IMR-90 (cell line): ENCODE measurements at regions not wholly inside any gene's neighbourhood (a gene's known extent, or its start where the extent isn't known, plus 50 kb on each side); places are given as distances from the start of the nearest gene placed in this dataset.

Source experiments
- ATAC-seq: fragments of 200-7000 bp; cut with Tn5 transposase; 2 replicates; pipeline ENCODE4 v1.9.1; 2020; ENCODE audit warnings: low read depth, mild to moderate bottlenecking, moderate library complexity
- BruUV-seq: library from RNA; stranded (reverse); fragments of 400-500 nt; replicated peaks from 2 replicates; lab custom pipeline; 2021; lab: Mats Ljungman, UMichigan
- CTCF ChIA-PET: fragments of 300-600 bp; formaldehyde crosslinking; extraction: SDS; loops from one replicate; lab custom pipeline; 2021; ENCODE audit warnings: antibody characterized with exemption; lab: Yijun Ruan, JAX
- POLR2A ChIA-PET: fragments of 300-600 bp; sonication (Branson Sonifier 250); formaldehyde crosslinking; loops from one replicate; lab custom pipeline; 2022; ENCODE audit warnings: antibody characterized with exemption; ENCODE audit not compliant: unreplicated experiment; lab: Charles Lee
- DNase-seq: peaks from one replicate; pipeline ENCODE4 v3.0.0; 2013
- H2AFZ ChIP-seq: replicated peaks from 2 replicates; pipeline ENCODE3; 2013; ENCODE audit warnings: low read length, mild to moderate bottlenecking; ENCODE audit not compliant: poor library complexity
- H2AK5ac ChIP-seq: 2 replicates; pipeline ENCODE4 v1.6.1; 2013; ENCODE audit warnings: low read depth, low read length, inconsistent platforms
- H2AK9ac ChIP-seq: replicated peaks from 2 replicates; pipeline ENCODE3; 2013; ENCODE audit warnings: mild to moderate bottlenecking, low read depth, low read length, moderate library complexity; ENCODE audit not compliant: poor library complexity
- H2BK120ac ChIP-seq: 2 replicates; pipeline ENCODE4 v1.6.1; 2013; ENCODE audit warnings: low read depth, low read length, inconsistent platforms
- H2BK15ac ChIP-seq: 3 replicates; pipeline ENCODE4 v1.6.1; 2013; ENCODE audit warnings: low read depth, low read length, inconsistent platforms
- H2BK20ac ChIP-seq: 2 replicates; pipeline ENCODE4 v1.6.1; 2013; ENCODE audit warnings: low read depth, mild to moderate bottlenecking, inconsistent platforms, low read length, moderate library complexity
- H2BK5ac ChIP-seq: 2 replicates; pipeline ENCODE4 v1.6.1; 2013; ENCODE audit warnings: mild to moderate bottlenecking, low read depth, low read length, inconsistent platforms; ENCODE audit not compliant: poor library complexity, severe bottlenecking
- H3K14ac ChIP-seq: replicated peaks from 2 replicates; pipeline ENCODE4 v1.6.1; 2013; ENCODE audit warnings: low read depth, low read length, inconsistent platforms
- H3K18ac ChIP-seq: 2 replicates; pipeline ENCODE4 v1.6.1; 2013; ENCODE audit warnings: low read depth, low read length, control low read depth
- H3K23ac ChIP-seq: 2 replicates; pipeline ENCODE4 v1.6.1; 2013; ENCODE audit warnings: low read depth, low read length, inconsistent platforms
- H3K27ac ChIP-seq: 2 replicates; pipeline ENCODE4 v1.5.1; 2013; ENCODE audit warnings: mild to moderate bottlenecking, control low read depth, low read length; ENCODE audit not compliant: insufficient read depth
- H3K27me3 ChIP-seq: 2 replicates; pipeline ENCODE4 v1.6.1; 2013; ENCODE audit warnings: low read length; ENCODE audit not compliant: control insufficient read depth, insufficient read depth
- H3K36me3 ChIP-seq: 2 replicates; pipeline ENCODE4 v1.6.1; 2013; ENCODE audit warnings: low read length, mixed read lengths; ENCODE audit not compliant: control insufficient read depth, insufficient read depth
- H3K4ac ChIP-seq: 2 replicates; pipeline ENCODE4 v1.6.1; 2013; ENCODE audit warnings: low read depth, low read length, inconsistent platforms
- H3K4me1 ChIP-seq: 2 replicates; pipeline ENCODE4 v1.6.1; 2013; ENCODE audit warnings: low read length, mixed read lengths; ENCODE audit not compliant: control insufficient read depth, insufficient read depth
- H3K4me2 ChIP-seq: 2 replicates; pipeline ENCODE4 v1.6.1; 2013; ENCODE audit warnings: low read depth, mild to moderate bottlenecking, control low read depth, low read length, moderate library complexity
- H3K4me3 ChIP-seq: 2 replicates; pipeline ENCODE4 v1.5.1; 2013; ENCODE audit warnings: low read depth, mild to moderate bottlenecking, control low read depth, low read length, moderate library complexity; ENCODE audit not compliant: insufficient read depth
- H3K56ac ChIP-seq: 2 replicates; pipeline ENCODE4 v1.6.1; 2013; ENCODE audit warnings: low read length, inconsistent platforms; ENCODE audit not compliant: insufficient read depth; ENCODE audit errors: extremely low read depth
- H3K79me1 ChIP-seq, 2 experiments: 2 replicates each; pipeline ENCODE4 v1.6.1; 2013; ENCODE audit warnings: low read length in 2 of 2, inconsistent platforms in 1 of 2, low read depth in 1 of 2
- H3K9ac ChIP-seq: 2 replicates; pipeline ENCODE4 v1.6.1; 2013; ENCODE audit warnings: low read depth, low read length, control low read depth
- H3K9me1 ChIP-seq: 2 replicates; pipeline ENCODE4 v1.6.1; 2013; ENCODE audit warnings: low read length, inconsistent platforms; ENCODE audit not compliant: insufficient read depth
- H3K9me3 ChIP-seq: 2 replicates; pipeline ENCODE4 v1.6.1; 2013; ENCODE audit warnings: low read length; ENCODE audit not compliant: control insufficient read depth, insufficient read depth
- H4K20me1 ChIP-seq: 2 replicates; pipeline ENCODE4 v1.6.1; 2013; ENCODE audit warnings: low read length, inconsistent platforms; ENCODE audit not compliant: insufficient read depth
- H4K5ac ChIP-seq: 2 replicates; pipeline ENCODE4 v1.6.1; 2013; ENCODE audit warnings: mild to moderate bottlenecking, low read depth, low read length, control low read depth
- H4K8ac ChIP-seq, 2 experiments: 2 replicates each; pipeline ENCODE4 v1.6.1; 2013; ENCODE audit warnings: low read depth in 2 of 2, low read length in 2 of 2, control low read depth in 1 of 2, inconsistent platforms in 1 of 2
- H4K91ac ChIP-seq: 2 replicates; pipeline ENCODE4 v1.6.1; 2013; ENCODE audit warnings: low read depth, low read length, inconsistent platforms; ENCODE audit not compliant: insufficient read depth
- BHLHE40 ChIP-seq: fragments of 150-350 bp; IDR thresholded peaks from 2 replicates; pipeline ENCODE4 v1.6.1; 2016; ENCODE audit warnings: mild to moderate bottlenecking, low read depth, low read length
- CEBPB ChIP-seq: IDR thresholded peaks from 2 replicates; pipeline ENCODE4 v1.6.1; 2012; ENCODE audit warnings: low read depth, low read length, improper control_type of control experiment
- CHD1 ChIP-seq: IDR thresholded peaks from 2 replicates; pipeline ENCODE4 v1.6.1; 2012; ENCODE audit warnings: low read depth, low read length, improper control_type of control experiment
- MAFK ChIP-seq: IDR thresholded peaks from 2 replicates; pipeline ENCODE4 v1.6.1; 2012; ENCODE audit warnings: low read depth, low read length, improper control_type of control experiment
- MAZ ChIP-seq: IDR thresholded peaks from 2 replicates; pipeline ENCODE4 v1.6.1; 2012; ENCODE audit warnings: low read depth, mild to moderate bottlenecking, low read length, improper control_type of control experiment, moderate library complexity, borderline replicate concordance
- MXI1 ChIP-seq: IDR thresholded peaks from 2 replicates; pipeline ENCODE4 v1.6.1; 2012; ENCODE audit warnings: low read depth, mild to moderate bottlenecking, low read length, moderate library complexity, borderline replicate concordance
- NFE2L2 ChIP-seq: fragments of 150-350 bp; IDR thresholded peaks from 2 replicates; pipeline ENCODE4 v1.6.1; 2016; ENCODE audit warnings: low read depth, mild to moderate bottlenecking, low read length
- POLR2A ChIP-seq: IDR thresholded peaks from 2 replicates; pipeline ENCODE4 v1.6.1; 2012; ENCODE audit warnings: mild to moderate bottlenecking, low read depth, low read length
- RAD21 ChIP-seq: IDR thresholded peaks from 2 replicates; pipeline ENCODE4 v1.6.1; 2012; ENCODE audit warnings: low read length, improper control_type of control experiment
- RCOR1 ChIP-seq: IDR thresholded peaks from 2 replicates; pipeline ENCODE4 v1.6.1; 2012; ENCODE audit warnings: mild to moderate bottlenecking, low read length, improper control_type of control experiment; ENCODE audit not compliant: insufficient replicate concordance
- WGBS, 2 experiments: methylation state at CpG; one replicate each; pipeline versions ENCODE4 v1.1.5 to v1.1.7; 2013; ENCODE audit warnings: missing lambda C conversion rate in 2 of 2; ENCODE audit not compliant: insufficient read length in 1 of 2; ENCODE audit errors: extremely low coverage in 2 of 2; 5-methylcytosine and 5-hydroxymethylcytosine counted together
- dilution Hi-C: fragments of 300-500 bp; cut with HindIII; formaldehyde crosslinking; loops from one replicate; pipeline ENCODE4 v1.14.3; 2018; ENCODE audit warnings: low sequenced_read_pairs; ENCODE audit not compliant: unreplicated experiment
- in situ Hi-C: fragments of 300-500 bp; cut with MboI; formaldehyde crosslinking; loops from 3 replicates; pipeline ENCODE4 v1.14.3; 2019; ENCODE audit warnings: low sequenced_read_pairs, inconsistent platforms, mixed read lengths
- intact Hi-C: fragments of 100-400 bp; cut with micrococcal nuclease; formaldehyde crosslinking; loops from 2 replicates; pipeline ENCODE4 v1.10.0; 2022
- TF ChIP-seq, protein P1 (sequence below): fragments of 150-350 bp; IDR thresholded peaks from 2 replicates; pipeline ENCODE4 v1.6.1; 2017; ENCODE audit warnings: mild to moderate bottlenecking, antibody characterized with exemption, low read length, low read depth
- TF ChIP-seq, protein P2 (sequence below): fragments of 150-350 bp; IDR thresholded peaks from 2 replicates; pipeline ENCODE4 v1.6.1; 2016; ENCODE audit warnings: low read depth, mild to moderate bottlenecking, low read length, moderate library complexity, borderline replicate concordance
- TF ChIP-seq, protein P3 (sequence below): conservative IDR thresholded peaks from 2 replicates; pipeline ENCODE4 v1.5.1; 2012; ENCODE audit warnings: mild to moderate bottlenecking, low read depth, low read length, improper control_type of control experiment

DNA sequence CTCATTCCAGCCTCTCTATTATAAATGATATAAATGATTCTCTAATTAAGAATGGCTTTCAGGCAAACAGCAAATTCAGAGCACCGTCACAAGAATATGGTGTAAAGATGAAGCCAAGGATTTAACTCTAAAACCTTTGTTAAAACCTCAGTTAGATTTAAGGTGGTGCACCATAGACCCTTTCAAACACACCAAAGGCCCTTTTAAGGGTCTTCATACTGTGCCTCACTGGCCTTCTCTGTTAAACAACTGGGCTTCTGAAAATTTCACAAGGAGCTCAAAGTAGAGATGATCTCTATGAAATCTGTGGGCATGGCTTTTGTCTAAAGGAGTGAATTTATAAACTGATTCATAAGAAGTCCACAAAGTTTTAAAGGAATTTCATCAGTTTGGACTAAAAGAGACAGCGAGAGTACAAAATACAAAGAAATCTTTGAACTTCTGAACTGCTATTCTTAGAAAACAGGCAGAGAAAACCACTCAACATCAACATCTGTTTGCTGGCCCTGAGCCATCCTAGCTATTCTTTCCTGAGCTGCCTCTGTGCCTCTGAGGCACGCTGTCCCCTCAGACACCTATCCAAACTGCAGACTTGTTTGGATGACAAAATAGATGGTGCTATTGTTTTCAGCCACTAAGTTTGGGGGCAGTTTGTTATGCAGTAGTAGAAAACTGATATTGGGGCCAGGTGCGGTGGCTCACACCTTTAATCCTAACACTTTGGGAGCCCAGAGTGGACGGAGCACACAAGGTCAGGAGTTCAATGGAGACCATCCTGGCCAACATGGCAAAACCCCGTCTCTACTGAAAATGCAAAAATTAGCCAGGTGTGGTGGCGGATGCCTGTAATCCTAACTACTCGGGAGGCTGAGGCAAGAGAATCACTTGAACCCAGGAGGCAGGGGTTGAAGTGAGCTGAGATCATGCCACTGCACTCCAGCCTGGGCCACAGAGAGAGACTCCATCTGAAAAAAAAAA is 72.9 kb upstream of the MYCN start:
- WGBS, 2 experiments, result 55% methylated on average over 4 of the region's 8 CpGs; no CpG with 5 or more reads in 1 of the 2 experiments
- CTCF ChIA-PET, result no interaction called here

More for the DNA sequence above, 72.9 kb upstream of the MYCN start:
- Histone ChIP-seq H4K91ac (no peak overlapping the region), H3K18ac (no peak overlapping the region), H3K4ac (no peak overlapping the region), H2BK20ac (no peak overlapping the region), H3K9me1 (no peaks in the 10 kb centered on the region), H3K27me3 (no peaks in the 10 kb centered on the region), H2AK9ac (no peak overlapping the region), H3K4me1 (no peaks in the 10 kb centered on the region), H4K5ac (no peak overlapping the region), H2BK120ac (no peak overlapping the region), H3K36me3 (no peaks in the 10 kb centered on the region), H3K4me3 (no peak overlapping the region), H3K9me3 (peaks cover 8% of the 10 kb centered on the region; the same call in 1 of the 2 replicates), H3K56ac (no peak overlapping the region), H3K79me1 (no peaks in the 10 kb centered on the region), H4K8ac (no peak overlapping the region), H3K23ac (no peak overlapping the region), H3K4me2 (no peak overlapping the region), H4K20me1 (no peaks in the 10 kb centered on the region), H2AK5ac (no peak overlapping the region), H2AFZ (no peak overlapping the region), H2BK15ac (no peak overlapping the region), H2BK5ac (no peak overlapping the region), H3K14ac (no peak overlapping the region), H3K9ac (no peak overlapping the region), H3K27ac (no peak overlapping the region)
- no TSS peak for BruUV-seq
- TF ChIP-seq POLR2A, result no peak
- no peak for TF ChIP-seq CEBPB
- TF ChIP-seq RCOR1, result no peak
- TF ChIP-seq CHD1, result no peak
- no peak for TF ChIP-seq MAFK
- TF ChIP-seq, protein P1, sequence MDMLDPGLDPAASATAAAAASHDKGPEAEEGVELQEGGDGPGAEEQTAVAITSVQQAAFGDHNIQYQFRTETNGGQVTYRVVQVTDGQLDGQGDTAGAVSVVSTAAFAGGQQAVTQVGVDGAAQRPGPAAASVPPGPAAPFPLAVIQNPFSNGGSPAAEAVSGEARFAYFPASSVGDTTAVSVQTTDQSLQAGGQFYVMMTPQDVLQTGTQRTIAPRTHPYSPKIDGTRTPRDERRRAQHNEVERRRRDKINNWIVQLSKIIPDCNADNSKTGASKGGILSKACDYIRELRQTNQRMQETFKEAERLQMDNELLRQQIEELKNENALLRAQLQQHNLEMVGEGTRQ, result no peak
- no peak for TF ChIP-seq RAD21
- no peak for TF ChIP-seq BHLHE40
- TF ChIP-seq MAZ, result no peak
- TF ChIP-seq, protein P2, sequence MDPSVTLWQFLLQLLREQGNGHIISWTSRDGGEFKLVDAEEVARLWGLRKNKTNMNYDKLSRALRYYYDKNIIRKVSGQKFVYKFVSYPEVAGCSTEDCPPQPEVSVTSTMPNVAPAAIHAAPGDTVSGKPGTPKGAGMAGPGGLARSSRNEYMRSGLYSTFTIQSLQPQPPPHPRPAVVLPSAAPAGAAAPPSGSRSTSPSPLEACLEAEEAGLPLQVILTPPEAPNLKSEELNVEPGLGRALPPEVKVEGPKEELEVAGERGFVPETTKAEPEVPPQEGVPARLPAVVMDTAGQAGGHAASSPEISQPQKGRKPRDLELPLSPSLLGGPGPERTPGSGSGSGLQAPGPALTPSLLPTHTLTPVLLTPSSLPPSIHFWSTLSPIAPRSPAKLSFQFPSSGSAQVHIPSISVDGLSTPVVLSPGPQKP, result no peak
- TF ChIP-seq, protein P3, sequence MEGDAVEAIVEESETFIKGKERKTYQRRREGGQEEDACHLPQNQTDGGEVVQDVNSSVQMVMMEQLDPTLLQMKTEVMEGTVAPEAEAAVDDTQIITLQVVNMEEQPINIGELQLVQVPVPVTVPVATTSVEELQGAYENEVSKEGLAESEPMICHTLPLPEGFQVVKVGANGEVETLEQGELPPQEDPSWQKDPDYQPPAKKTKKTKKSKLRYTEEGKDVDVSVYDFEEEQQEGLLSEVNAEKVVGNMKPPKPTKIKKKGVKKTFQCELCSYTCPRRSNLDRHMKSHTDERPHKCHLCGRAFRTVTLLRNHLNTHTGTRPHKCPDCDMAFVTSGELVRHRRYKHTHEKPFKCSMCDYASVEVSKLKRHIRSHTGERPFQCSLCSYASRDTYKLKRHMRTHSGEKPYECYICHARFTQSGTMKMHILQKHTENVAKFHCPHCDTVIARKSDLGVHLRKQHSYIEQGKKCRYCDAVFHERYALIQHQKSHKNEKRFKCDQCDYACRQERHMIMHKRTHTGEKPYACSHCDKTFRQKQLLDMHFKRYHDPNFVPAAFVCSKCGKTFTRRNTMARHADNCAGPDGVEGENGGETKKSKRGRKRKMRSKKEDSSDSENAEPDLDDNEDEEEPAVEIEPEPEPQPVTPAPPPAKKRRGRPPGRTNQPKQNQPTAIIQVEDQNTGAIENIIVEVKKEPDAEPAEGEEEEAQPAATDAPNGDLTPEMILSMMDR, result no peak
- no peak for TF ChIP-seq NFE2L2
- no peak for TF ChIP-seq MXI1
- in situ Hi-C loops (no loop called here), intact Hi-C loops (no loop called here), dilution Hi-C loops (no loop called here)
- DNase-seq, result no peak
- POLR2A ChIA-PET, result no interaction called here
- no peak for ATAC-seq
